ENCODE measurements at regions not wholly inside any gene's neighbourhood (a gene's known extent, or its start where the extent isn't known, plus 50 kb on each side); places are given as distances from the start of the nearest gene placed in this dataset.

DNA sequence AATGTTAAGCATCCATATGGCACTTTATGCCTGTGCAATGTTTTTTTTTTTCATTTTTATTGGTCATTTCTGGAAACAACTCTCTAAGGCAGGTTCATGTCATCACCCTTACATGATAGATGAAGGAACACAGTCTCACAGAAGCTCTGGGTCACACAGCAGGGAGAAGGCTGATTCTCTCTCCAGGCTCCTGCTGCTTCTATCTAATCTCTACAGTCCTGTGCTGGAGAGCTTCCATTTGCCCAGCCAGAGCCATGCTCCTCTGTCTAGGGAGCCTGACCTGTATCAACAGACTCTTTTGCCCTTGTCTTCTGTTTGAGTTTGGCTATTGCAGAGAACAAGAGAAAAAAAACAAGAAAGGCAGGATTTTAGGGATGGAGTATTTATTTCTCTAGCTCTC, 584.8 kb downstream of the MBD2 start:
- H3K27me3 ChIP-seq (ENCODE audit: low read depth): no peaks in the 10 kb centered on the region
- no peaks in the 10 kb centered on the region for H3K4me1 ChIP-seq
- no peak for ATAC-seq

DNA sequence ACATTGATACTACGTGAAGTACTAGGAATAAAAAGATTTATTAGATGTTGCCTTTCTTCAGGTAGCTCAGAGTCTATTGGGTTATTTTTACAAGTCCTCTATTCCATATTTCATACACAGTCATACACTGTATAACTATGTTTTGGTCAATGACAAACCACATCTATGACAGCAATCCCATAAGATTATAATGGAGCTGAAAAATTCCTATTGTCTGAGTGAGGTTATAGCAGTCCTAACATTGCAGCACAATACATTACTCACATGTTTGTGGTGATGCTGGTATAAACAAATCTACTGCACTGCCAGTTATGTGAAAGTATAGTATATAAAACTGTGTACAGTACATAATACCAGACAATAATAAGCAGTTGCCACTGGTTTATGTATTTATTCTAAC, 595.1 kb downstream of the MBD2 start:
- Histone ChIP-seq H3K27ac (no peak overlapping the region), H3K4me1 (no peaks in the 10 kb centered on the region), H3K27me3 (ENCODE audit: low read depth) (no peaks in the 10 kb centered on the region), H3K4me3 (no peak overlapping the region), H3K36me3 (no peaks in the 10 kb centered on the region), H3K9me3 (no peaks in the 10 kb centered on the region)
- ATAC-seq: no peak
- intact Hi-C loops (cut with DNase I): no loop called here
- DNase-seq: no peak
- TF ChIP-seq, protein P1, sequence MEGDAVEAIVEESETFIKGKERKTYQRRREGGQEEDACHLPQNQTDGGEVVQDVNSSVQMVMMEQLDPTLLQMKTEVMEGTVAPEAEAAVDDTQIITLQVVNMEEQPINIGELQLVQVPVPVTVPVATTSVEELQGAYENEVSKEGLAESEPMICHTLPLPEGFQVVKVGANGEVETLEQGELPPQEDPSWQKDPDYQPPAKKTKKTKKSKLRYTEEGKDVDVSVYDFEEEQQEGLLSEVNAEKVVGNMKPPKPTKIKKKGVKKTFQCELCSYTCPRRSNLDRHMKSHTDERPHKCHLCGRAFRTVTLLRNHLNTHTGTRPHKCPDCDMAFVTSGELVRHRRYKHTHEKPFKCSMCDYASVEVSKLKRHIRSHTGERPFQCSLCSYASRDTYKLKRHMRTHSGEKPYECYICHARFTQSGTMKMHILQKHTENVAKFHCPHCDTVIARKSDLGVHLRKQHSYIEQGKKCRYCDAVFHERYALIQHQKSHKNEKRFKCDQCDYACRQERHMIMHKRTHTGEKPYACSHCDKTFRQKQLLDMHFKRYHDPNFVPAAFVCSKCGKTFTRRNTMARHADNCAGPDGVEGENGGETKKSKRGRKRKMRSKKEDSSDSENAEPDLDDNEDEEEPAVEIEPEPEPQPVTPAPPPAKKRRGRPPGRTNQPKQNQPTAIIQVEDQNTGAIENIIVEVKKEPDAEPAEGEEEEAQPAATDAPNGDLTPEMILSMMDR (IDR thresholded peaks at IDR 0.05): no peak

More for the DNA sequence above, 584.8 kb downstream of the MBD2 start:
- DNase-seq: no peak
- no peak overlapping the region for H3K27ac ChIP-seq
- intact Hi-C loops (cut with DNase I): no loop called here
- H3K9me3 ChIP-seq: no peaks in the 10 kb centered on the region
- no peaks in the 10 kb centered on the region for H3K36me3 ChIP-seq
- TF ChIP-seq, protein P1 (IDR thresholded peaks at IDR 0.05): no peak
- no peak overlapping the region for H3K4me3 ChIP-seq

DNA sequence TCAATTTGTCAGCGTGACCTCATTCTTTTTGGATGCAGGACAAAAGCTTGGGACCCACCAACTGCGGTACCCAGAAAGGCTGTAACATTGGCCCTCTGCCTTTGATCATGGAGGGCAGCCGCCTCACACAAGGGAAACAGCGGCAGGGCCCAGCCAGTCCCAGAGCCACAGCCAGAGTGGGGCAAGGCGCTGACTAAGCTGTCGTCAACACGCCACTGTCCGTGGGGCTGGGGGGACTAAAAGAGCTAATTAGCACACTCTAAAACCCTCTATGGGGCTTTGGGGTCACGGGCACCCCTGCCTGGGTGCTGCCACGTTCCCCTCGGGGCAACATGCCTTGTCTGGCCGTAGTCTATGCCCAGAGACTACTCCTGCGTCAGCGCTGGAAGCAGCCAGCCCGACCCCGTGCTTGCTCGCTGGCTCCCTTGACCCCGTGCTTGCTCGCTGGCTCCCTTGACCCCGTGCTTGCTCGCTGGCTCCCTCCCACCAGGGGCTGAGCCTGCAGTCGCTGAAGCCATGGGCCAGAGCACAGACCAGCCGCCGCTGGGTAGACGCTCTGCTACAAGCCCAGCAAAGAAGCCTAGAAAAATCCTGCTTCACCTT, 598.4 kb downstream of the MBD2 start:
- no peak for ATAC-seq
- Histone ChIP-seq H3K4me3 (no peak overlapping the region), H3K9me3 (no peaks in the 10 kb centered on the region), H3K27me3 (ENCODE audit: low read depth) (no peaks in the 10 kb centered on the region), H3K36me3 (no peaks in the 10 kb centered on the region), H3K4me1 (no peaks in the 10 kb centered on the region), H3K27ac (no peak overlapping the region)
- DNase-seq: no peak
- TF ChIP-seq, protein P1 (IDR thresholded peaks at IDR 0.05): no peak
- intact Hi-C loops (cut with DNase I): no loop called here

DNA sequence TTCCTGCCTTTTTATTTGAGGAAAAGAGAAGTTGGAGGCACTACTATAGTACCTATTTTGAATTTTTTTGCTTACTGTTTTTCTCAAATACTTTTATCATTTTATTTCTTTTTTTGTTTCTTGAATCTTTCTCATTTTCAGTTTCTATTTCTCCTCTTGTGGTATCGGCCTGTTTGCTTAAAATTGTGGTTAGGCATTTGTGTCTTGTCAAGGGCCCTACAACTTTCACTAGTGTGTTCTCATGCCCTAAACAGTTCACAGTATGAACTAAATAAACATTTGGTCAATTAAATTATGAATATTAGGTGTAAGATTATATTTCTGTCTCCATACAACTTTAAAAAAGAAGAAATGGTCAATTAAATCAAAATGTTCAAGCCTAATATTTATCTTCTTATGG, 613.5 kb downstream of the MBD2 start:
- ATAC-seq (no peak), DNase-seq (no peak)
- TF ChIP-seq, protein P1 (IDR thresholded peaks at IDR 0.05): no peak
- H3K4me1 ChIP-seq: no peaks in the 10 kb centered on the region
- no peaks in the 10 kb centered on the region for H3K27me3 ChIP-seq (ENCODE audit: low read depth)
- no peak overlapping the region for H3K27ac ChIP-seq
- no peaks in the 10 kb centered on the region for H3K36me3 ChIP-seq
- intact Hi-C loops (cut with DNase I): no loop called here
- no peaks in the 10 kb centered on the region for H3K9me3 ChIP-seq
- no peak overlapping the region for H3K4me3 ChIP-seq

DNA sequence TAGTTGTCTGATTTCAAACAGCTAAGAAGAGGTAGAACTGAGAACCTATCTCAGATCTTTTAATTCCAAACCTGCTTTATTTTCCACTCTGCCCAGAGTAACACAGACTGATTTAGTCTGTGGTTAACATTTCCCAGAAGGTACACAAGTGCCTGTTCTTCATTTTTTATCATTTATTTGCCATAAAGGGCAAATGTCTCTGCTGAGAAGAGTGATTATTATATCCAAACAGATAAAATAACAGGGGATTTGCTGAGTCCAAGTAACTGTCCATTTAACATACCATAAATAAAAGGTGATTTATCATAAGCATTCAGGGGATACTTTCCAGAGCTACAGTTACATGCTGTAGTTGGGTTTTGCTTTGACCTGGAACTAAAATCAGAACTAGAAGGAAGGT, 617.7 kb downstream of the MBD2 start:
- H3K27ac ChIP-seq: no peak overlapping the region
- TF ChIP-seq, protein P1 (IDR thresholded peaks at IDR 0.05): no peak
- DNase-seq: no peak
- no peaks in the 10 kb centered on the region for H3K27me3 ChIP-seq (ENCODE audit: low read depth)
- H3K36me3 ChIP-seq: no peaks in the 10 kb centered on the region
- H3K4me1 ChIP-seq: no peaks in the 10 kb centered on the region
- H3K4me3 ChIP-seq: no peak overlapping the region
- intact Hi-C loops (cut with DNase I): no loop called here
- ATAC-seq: no peak
- no peaks in the 10 kb centered on the region for H3K9me3 ChIP-seq
